Stimulated activated CD4-positive, alpha-beta T cell treated with anti-CD3 and anti-CD28 coated beads, Interleukin-4, amount 100 ng/mL, for 4 hours (primary cell): ENCODE measurements at regions not wholly inside any gene's neighbourhood (a gene's known extent, or its start where the extent isn't known, plus 50 kb on each side); places are given as distances from the start of the nearest gene placed in this dataset.
"Not testable (repeated sequence)": the region's sequence is repeated elsewhere in the genome, so short reads cannot be mapped to it uniquely, and the experiment has no call there.

Experiments
- DNase-seq, 2 experiments: peaks; one replicate each; pipeline ENCODE4 v3.0.0-alpha.2; 2020

- not testable (repeated sequence) for DNase-seq
Observed at GRCh38 chr3:125918024-125918423, 51.0 kb upstream of the ROPN1B start.

DNA sequence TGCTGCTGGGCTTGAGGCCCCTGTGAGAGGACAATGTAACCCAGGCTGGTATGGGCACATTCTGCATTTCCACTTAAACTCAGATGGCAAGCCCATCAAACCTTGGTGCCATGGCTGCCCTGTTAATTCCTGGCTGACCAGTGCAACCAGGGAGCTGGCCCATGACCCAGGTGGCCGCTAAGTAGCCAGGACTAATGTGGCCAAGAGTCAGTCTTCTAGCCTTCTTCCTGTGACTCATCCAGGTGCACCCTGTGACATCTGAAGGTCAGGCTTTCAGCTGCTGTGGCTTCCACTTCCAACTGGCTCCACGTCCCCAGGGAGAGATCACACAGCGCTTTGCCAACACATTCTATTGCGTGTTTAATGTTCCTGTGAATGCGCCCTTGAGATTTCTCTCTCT lies 50.5 kb upstream of the ROPN1B start:
- DNase-seq = not testable (repeated sequence)

GRCh38 chr3:125918866-125919265 lies 50.1 kb upstream of the ROPN1B start:
- not testable (repeated sequence) for DNase-seq
